Activated T-cell treated with anti-CD3 and anti-CD28 coated beads, Interleukin-2, amount 50 U/mL, for 24 hours (primary cell): ENCODE measurements at regions not wholly inside any gene's neighbourhood (a gene's known extent, or its start where the extent isn't known, plus 50 kb on each side); places are given as distances from the start of the nearest gene placed in this dataset.

ENCODE experiments used
- DNase-seq: peaks from one replicate; pipeline ENCODE4 v3.0.0-alpha.2; 2020
- H3K27ac Mint-ChIP-seq: 2 replicates; pipeline ENCODE4 v1.8.0; 2020; ENCODE audit warnings: mild to moderate bottlenecking, mixed read lengths
- H3K27me3 Mint-ChIP-seq: 2 replicates; pipeline ENCODE4 v1.8.0; 2020; ENCODE audit warnings: mixed read lengths
- H3K36me3 Mint-ChIP-seq: 2 replicates; pipeline ENCODE4 v1.8.0; 2020; ENCODE audit warnings: low read depth, mixed read lengths
- H3K4me1 Mint-ChIP-seq: 2 replicates; pipeline ENCODE4 v1.8.0; 2020; ENCODE audit warnings: low read depth, mixed read lengths
- H3K4me3 Mint-ChIP-seq: 2 replicates; pipeline ENCODE4 v1.8.0; 2020; ENCODE audit warnings: mild to moderate bottlenecking, moderate library complexity, mixed read lengths
- H3K9me3 Mint-ChIP-seq: 2 replicates; pipeline ENCODE4 v1.8.0; 2020; ENCODE audit warnings: mixed read lengths

DNA sequence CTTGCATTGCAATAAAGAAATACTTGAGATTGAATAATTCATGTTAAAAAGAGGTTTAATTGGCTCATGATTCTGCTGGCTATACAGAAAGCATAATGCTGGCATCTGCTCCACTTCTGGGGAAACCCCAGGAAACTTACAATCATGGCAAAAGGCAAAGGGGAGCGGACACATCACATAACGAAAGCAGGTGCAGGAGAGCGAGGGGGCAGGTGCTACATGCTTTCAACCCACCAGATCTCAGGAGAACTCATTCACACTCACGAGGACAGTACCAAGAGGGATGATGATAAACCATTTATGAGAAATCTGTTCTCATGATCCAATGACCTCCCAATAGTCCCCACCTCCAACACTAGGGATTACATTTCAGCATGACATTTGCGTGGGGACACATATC is 172.6 kb downstream of the RASSF9 start:
- no peak overlapping the region for H3K27ac Mint-ChIP-seq
- no peaks in the 10 kb centered on the region for H3K36me3 Mint-ChIP-seq
- peaks cover 9% of the 10 kb centered on the region for H3K9me3 Mint-ChIP-seq
- H3K4me3 Mint-ChIP-seq = no peak overlapping the region
- no peaks in the 10 kb centered on the region for H3K4me1 Mint-ChIP-seq
- no peak for DNase-seq
- H3K27me3 Mint-ChIP-seq = no peaks in the 10 kb centered on the region

GRCh38 chr12:85664429-85664828 is 171.8 kb downstream of the RASSF9 start:
- Mint-ChIP-seq H3K27ac (no peak overlapping the region), H3K27me3 (no peaks in the 10 kb centered on the region), H3K9me3 (peaks cover 5% of the 10 kb centered on the region), H3K36me3 (no peaks in the 10 kb centered on the region), H3K4me3 (no peak overlapping the region), H3K4me1 (no peaks in the 10 kb centered on the region)
- no peak for DNase-seq

GRCh38 chr12:85669911-85670310 is 166.3 kb downstream of the RASSF9 start:
- Mint-ChIP-seq H3K27ac (no peak overlapping the region), H3K9me3 (peaks cover 7% of the 10 kb centered on the region), H3K4me3 (no peak overlapping the region), H3K27me3 (no peaks in the 10 kb centered on the region), H3K4me1 (no peaks in the 10 kb centered on the region), H3K36me3 (no peaks in the 10 kb centered on the region)
- no peak for DNase-seq

- H3K27ac Mint-ChIP-seq = no peak overlapping the region
- H3K4me3 Mint-ChIP-seq = no peak overlapping the region
- H3K9me3 Mint-ChIP-seq = peaks cover 7% of the 10 kb centered on the region
- DNase-seq = no peak
- H3K36me3 Mint-ChIP-seq = no peaks in the 10 kb centered on the region
- no peaks in the 10 kb centered on the region for H3K4me1 Mint-ChIP-seq
- H3K27me3 Mint-ChIP-seq = no peaks in the 10 kb centered on the region
Measured at GRCh38 chr12:85672436-85672835, 163.8 kb downstream of the RASSF9 start.

DNA sequence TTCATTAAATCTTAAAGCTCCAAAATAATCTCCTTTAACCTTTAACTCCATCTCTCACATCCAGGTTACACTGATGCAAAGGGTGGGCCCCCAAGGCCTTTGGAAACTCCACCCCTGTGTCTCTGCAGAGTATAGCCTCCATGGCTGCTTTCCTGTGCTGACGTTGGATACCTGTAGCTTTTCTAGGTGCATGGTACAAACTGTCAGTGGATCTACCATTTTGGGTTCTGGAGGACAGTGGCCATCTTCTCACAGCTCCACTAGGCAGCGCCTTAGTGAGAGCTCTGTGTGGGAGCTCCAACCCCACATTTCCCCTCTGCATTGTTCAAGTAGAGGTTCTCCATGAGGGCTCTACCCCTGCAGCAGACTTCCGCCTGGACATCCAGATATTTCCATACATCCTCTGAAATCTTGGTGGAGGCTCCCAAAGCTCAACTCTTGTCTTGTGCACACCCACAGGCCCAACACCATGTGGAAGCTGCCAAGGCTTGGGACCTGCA is 162.2 kb downstream of the RASSF9 start:
- H3K27ac Mint-ChIP-seq = no peak overlapping the region
- no peak overlapping the region for H3K4me3 Mint-ChIP-seq
- no peaks in the 10 kb centered on the region for H3K36me3 Mint-ChIP-seq
- H3K4me1 Mint-ChIP-seq = no peaks in the 10 kb centered on the region
- peaks cover 7% of the 10 kb centered on the region for H3K9me3 Mint-ChIP-seq
- no peaks in the 10 kb centered on the region for H3K27me3 Mint-ChIP-seq
- no peak for DNase-seq

- DNase-seq = no peak
- no peaks in the 10 kb centered on the region for H3K36me3 Mint-ChIP-seq
- H3K27ac Mint-ChIP-seq = no peak overlapping the region
- H3K4me3 Mint-ChIP-seq = no peak overlapping the region
- no peaks in the 10 kb centered on the region for H3K27me3 Mint-ChIP-seq
- no peaks in the 10 kb centered on the region for H3K4me1 Mint-ChIP-seq
- peaks cover 19% of the 10 kb centered on the region for H3K9me3 Mint-ChIP-seq
Measured at GRCh38 chr12:85676816-85677749, 159.1 kb downstream of the RASSF9 start.

DNA sequence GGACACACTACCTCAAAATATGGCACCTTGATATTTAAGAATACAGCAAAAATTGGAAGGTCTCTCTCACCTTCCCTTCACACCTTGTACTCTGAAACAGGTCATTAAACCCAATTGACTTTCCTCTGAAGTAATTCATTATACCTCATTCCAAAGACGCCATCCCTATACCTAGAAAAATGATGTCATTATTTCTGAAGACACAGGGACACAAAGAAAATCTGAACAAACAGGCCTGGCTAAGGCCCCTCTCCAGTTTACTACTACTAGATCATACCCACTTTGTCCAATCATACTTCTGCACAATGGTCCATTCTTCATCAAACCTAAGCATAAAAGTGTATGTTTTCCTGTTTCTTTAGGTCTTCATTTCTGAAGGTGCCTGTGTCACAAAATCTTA is 156.9 kb downstream of the RASSF9 start:
- DNase-seq = no peak
- Mint-ChIP-seq H3K9me3 (peaks cover 15% of the 10 kb centered on the region), H3K36me3 (no peaks in the 10 kb centered on the region), H3K4me1 (no peaks in the 10 kb centered on the region), H3K27me3 (no peaks in the 10 kb centered on the region), H3K4me3 (no peak overlapping the region), H3K27ac (no peak overlapping the region)

DNA sequence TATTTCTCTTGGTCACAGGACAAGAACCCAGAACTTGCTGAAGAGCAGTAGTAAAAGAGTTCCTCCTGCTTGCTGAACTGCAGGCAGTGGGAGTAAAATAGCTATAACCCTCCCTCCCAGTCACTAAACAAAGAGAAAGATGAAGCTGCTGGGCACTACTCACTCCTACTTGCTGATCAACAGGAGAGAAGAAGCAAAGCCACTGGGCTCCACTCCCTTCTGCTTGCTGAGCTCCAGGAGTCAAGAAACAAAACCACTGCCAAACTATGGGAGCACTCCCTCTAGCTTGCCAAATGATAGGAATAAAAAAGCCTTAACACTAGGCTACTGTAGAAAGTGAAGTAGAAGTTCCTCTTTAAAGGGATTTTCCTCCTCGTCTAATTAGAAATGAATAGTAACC is 155.3 kb downstream of the RASSF9 start:
- H3K27me3 Mint-ChIP-seq = no peaks in the 10 kb centered on the region
- H3K4me1 Mint-ChIP-seq = no peaks in the 10 kb centered on the region
- H3K9me3 Mint-ChIP-seq = peaks cover 15% of the 10 kb centered on the region
- no peak for DNase-seq
- no peak overlapping the region for H3K4me3 Mint-ChIP-seq
- H3K36me3 Mint-ChIP-seq = no peaks in the 10 kb centered on the region
- no peak overlapping the region for H3K27ac Mint-ChIP-seq

DNA sequence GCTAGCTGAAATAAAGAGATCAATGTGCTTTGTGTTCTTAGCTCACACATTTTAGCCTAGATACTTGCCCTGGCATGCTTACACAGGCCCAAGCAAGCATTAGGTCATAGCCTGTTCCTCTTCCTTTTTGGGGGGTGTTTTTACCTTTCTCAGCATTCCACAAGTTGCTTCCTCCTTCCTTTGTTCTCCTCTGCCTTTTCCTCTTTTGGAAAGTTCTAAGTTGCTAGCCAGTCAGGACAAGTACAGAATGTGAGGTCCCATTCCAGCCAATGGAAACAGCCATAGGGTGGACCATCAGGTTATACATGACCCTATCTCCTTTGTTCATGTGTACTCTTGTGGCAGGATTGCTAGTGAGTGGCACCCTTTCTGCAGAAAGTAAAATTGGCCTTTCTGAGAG is 154.9 kb downstream of the RASSF9 start:
- Mint-ChIP-seq H3K4me1 (no peaks in the 10 kb centered on the region), H3K36me3 (no peaks in the 10 kb centered on the region), H3K27me3 (no peaks in the 10 kb centered on the region), H3K4me3 (no peak overlapping the region), H3K27ac (no peak overlapping the region), H3K9me3 (peaks cover 15% of the 10 kb centered on the region)
- no peak for DNase-seq

GRCh38 chr12:85683051-85683450 is 153.2 kb downstream of the RASSF9 start:
- DNase-seq = no peak
- no peak overlapping the region for H3K27ac Mint-ChIP-seq
- H3K27me3 Mint-ChIP-seq = no peaks in the 10 kb centered on the region
- peaks cover 15% of the 10 kb centered on the region for H3K9me3 Mint-ChIP-seq
- no peak overlapping the region for H3K4me3 Mint-ChIP-seq
- H3K36me3 Mint-ChIP-seq = no peaks in the 10 kb centered on the region
- no peaks in the 10 kb centered on the region for H3K4me1 Mint-ChIP-seq

GRCh38 chr12:85688837-85689236 is 147.4 kb downstream of the RASSF9 start:
- no peak overlapping the region for H3K27ac Mint-ChIP-seq
- H3K4me1 Mint-ChIP-seq = no peaks in the 10 kb centered on the region
- H3K9me3 Mint-ChIP-seq = no peaks in the 10 kb centered on the region
- H3K4me3 Mint-ChIP-seq = no peak overlapping the region
- no peak for DNase-seq
- H3K27me3 Mint-ChIP-seq = no peaks in the 10 kb centered on the region
- H3K36me3 Mint-ChIP-seq = no peaks in the 10 kb centered on the region

- no peaks in the 10 kb centered on the region for H3K27me3 Mint-ChIP-seq
- no peak for DNase-seq
- H3K36me3 Mint-ChIP-seq = no peaks in the 10 kb centered on the region
- H3K27ac Mint-ChIP-seq = no peak overlapping the region
- no peak overlapping the region for H3K4me3 Mint-ChIP-seq
- H3K4me1 Mint-ChIP-seq = no peaks in the 10 kb centered on the region
- H3K9me3 Mint-ChIP-seq = no peaks in the 10 kb centered on the region
Measured at GRCh38 chr12:85690146-85690545, 146.1 kb downstream of the RASSF9 start.

- H3K36me3 Mint-ChIP-seq = no peaks in the 10 kb centered on the region
- DNase-seq = no peak
- H3K4me3 Mint-ChIP-seq = no peak overlapping the region
- no peaks in the 10 kb centered on the region for H3K27me3 Mint-ChIP-seq
- H3K9me3 Mint-ChIP-seq = no peaks in the 10 kb centered on the region
- H3K27ac Mint-ChIP-seq = no peak overlapping the region
- H3K4me1 Mint-ChIP-seq = no peaks in the 10 kb centered on the region
Measured at GRCh38 chr12:85693093-85693665, 143.0 kb downstream of the RASSF9 start.

DNA sequence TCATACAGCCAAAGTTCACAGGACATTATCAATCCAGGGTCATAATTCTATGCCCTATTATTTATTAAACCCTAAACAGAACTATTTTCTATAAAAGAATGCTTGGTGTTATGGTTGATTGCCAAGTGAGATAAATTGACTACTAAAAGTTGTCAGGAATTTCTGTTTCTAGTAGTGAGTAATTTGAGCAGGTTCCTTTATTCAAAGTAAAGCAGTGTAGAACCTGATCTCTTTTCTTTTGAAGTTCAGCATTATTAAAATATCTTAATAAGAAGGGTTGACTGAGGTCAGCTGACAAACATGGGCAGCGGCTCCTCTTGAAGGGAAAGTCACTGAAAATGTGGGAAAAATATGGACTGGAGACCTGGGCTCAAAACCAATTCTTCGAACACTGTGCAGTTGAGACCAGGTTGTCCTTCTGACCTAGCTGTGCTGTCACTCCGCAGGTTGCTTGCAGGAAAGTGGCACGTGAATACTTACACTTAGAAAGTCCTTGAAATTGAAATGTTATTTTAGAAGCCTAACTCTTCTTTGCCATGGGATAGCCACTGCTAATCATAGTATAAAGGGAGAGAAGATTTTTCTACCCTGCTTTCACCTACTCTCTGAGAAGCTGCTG is 141.0 kb downstream of the RASSF9 start:
- no peak for DNase-seq
- no peaks in the 10 kb centered on the region for H3K9me3 Mint-ChIP-seq
- H3K27ac Mint-ChIP-seq = no peak overlapping the region

DNA sequence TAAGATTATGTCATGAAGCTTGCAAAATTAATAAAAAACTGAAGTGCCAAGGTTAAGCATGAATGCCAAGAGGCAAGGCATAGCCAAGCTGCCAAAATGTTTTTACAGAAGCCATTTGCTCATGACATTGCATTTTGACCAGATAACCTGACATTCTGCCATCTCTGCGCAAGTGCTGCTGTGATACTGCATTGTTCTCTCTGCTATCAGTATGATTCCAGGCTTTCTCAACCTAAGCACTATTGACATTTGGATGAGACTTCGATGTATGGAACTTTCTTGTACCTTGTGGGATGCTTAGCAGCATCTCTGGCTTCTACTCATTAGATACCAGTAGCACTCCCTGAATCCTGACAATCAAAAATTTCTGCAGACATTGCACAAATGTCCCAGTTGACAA is 139.2 kb downstream of the RASSF9 start:
- no peaks in the 10 kb centered on the region for H3K36me3 Mint-ChIP-seq
- no peak overlapping the region for H3K4me3 Mint-ChIP-seq
- no peaks in the 10 kb centered on the region for H3K4me1 Mint-ChIP-seq
- H3K27ac Mint-ChIP-seq = no peak overlapping the region
- H3K9me3 Mint-ChIP-seq = no peaks in the 10 kb centered on the region
- no peaks in the 10 kb centered on the region for H3K27me3 Mint-ChIP-seq
- no peak for DNase-seq

More for the DNA sequence above, 141.0 kb downstream of the RASSF9 start:
- Mint-ChIP-seq H3K27me3 (no peaks in the 10 kb centered on the region), H3K36me3 (no peaks in the 10 kb centered on the region), H3K4me3 (no peak overlapping the region), H3K4me1 (no peaks in the 10 kb centered on the region)
